HEK293T (cell line): ENCODE measurements at regions not wholly inside any gene's neighbourhood (a gene's known extent, or its start where the extent isn't known, plus 50 kb on each side); places are given as distances from the start of the nearest gene placed in this dataset.

Source experiments
- BHLHE40 ChIP-seq: fragments of 450-650 bp; IDR thresholded peaks from 2 replicates; pipeline ENCODE4 v1.6.1; 2016; ENCODE audit warnings: mild to moderate bottlenecking, moderate library complexity, borderline replicate concordance
- CTBP1 ChIP-seq: fragments of 450-650 bp; IDR thresholded peaks from 2 replicates; pipeline ENCODE4 v1.6.1; 2016; ENCODE audit warnings: borderline replicate concordance
- ELF4 ChIP-seq: fragments of 450-650 bp; IDR thresholded peaks from 2 replicates; pipeline ENCODE4 v1.6.1; 2017; ENCODE audit warnings: antibody characterized with exemption
- LEF1 ChIP-seq: fragments of 450-650 bp; IDR thresholded peaks from 2 replicates; pipeline ENCODE4 v1.6.1; 2017; ENCODE audit warnings: mild to moderate bottlenecking, borderline replicate concordance
- SP1 ChIP-seq: fragments of 450-650 bp; IDR thresholded peaks from 2 replicates; pipeline ENCODE4 v1.6.1; 2017
- SUZ12 ChIP-seq: fragments of 450-650 bp; IDR thresholded peaks from 2 replicates; pipeline ENCODE4 v1.6.1; 2016; ENCODE audit warnings: mild to moderate bottlenecking
- ZNF384 ChIP-seq: fragments of 450-650 bp; IDR thresholded peaks from 2 replicates; pipeline ENCODE4 v1.6.1; 2016

DNA sequence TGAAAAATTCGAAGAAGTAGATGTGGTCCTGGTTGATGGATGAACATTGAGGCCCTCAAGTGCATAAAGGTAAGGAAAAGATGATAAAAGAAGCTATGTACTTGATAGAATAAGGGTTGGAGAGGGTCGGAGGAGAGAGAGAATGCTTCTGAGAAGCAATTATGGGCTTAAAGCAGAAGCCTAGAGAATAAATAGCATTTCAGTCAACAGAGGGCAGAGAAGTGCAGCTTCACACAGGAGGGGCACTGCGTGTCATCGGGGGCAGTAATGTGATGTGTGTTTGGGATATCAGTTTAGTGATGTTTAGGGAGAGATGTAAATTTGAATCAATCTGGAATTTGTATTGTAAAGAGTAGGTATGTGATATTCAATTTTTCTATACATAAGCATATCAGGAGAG lies 334.5 kb downstream of the PIK3C3 start:
- TF ChIP-seq SUZ12 = no peak
- no peak for TF ChIP-seq LEF1
- no peak for TF ChIP-seq ELF4
- TF ChIP-seq CTBP1 = no peak
- TF ChIP-seq SP1 = no peak
- no peak for TF ChIP-seq BHLHE40
- TF ChIP-seq ZNF384 = no peak
